Endothelial cell of umbilical vein (primary cell): ENCODE measurements at regions not wholly inside any gene's neighbourhood (a gene's known extent, or its start where the extent isn't known, plus 50 kb on each side); places are given as distances from the start of the nearest gene placed in this dataset.

Experiments
- BruUV-seq: library from RNA; stranded (reverse); fragments of 400-500 nt; replicated peaks from 2 replicates; lab custom pipeline; 2021; lab: Mats Ljungman, UMichigan
- CTCF ChIA-PET: fragments of 300-600, 350-600 bp; sonication (Branson Sonifier 250); formaldehyde crosslinking; loops from one replicate; lab custom pipeline; 2021; ENCODE audit warnings: antibody characterized with exemption, inconsistent platforms; lab: Charles Lee
- POLR2A ChIA-PET: fragments of 300-600, 350-600 bp; sonication (Branson Sonifier 250); formaldehyde crosslinking; loops from one replicate; lab custom pipeline; 2021; ENCODE audit warnings: antibody characterized with exemption, inconsistent platforms; lab: Charles Lee
- DNase-seq: peaks from one replicate; pipeline ENCODE4 v3.0.0-alpha.2; 2011; ENCODE audit warnings: low read depth, low spot score
- FAIRE-seq: peaks from 2 replicates; lab custom pipeline; 2011; peaks lifted over from hg19 to GRCh38; lab: Jason Lieb, UNC
- H2AFZ ChIP-seq: 2 replicates; pipeline ENCODE4 v1.6.0; 2012; ENCODE audit warnings: low read depth, low read length, control low read depth, inconsistent platforms
- H3K27ac ChIP-seq: 2 replicates; pipeline ENCODE4 v1.5.1; 2011; ENCODE audit warnings: low read depth, mild to moderate bottlenecking, control low read depth, low read length, moderate library complexity; ENCODE audit not compliant: insufficient read depth
- H3K27me3 ChIP-seq, 2 experiments: 2 replicates each; pipeline versions ENCODE4 v1.6.0 to v1.6.1; 2011; ENCODE audit warnings: low read length in 2 of 2, mixed read lengths in 1 of 2; ENCODE audit not compliant: control insufficient read depth in 2 of 2, insufficient read depth in 2 of 2
- H3K36me3 ChIP-seq, 2 experiments: 2 replicates in 1 of 2; 3 replicates in 1 of 2; pipeline ENCODE4 v1.5.1; 2011; ENCODE audit warnings: low read length in 2 of 2, mild to moderate bottlenecking in 1 of 2, moderate library complexity in 1 of 2; ENCODE audit not compliant: control insufficient read depth in 2 of 2, insufficient read depth in 2 of 2; ENCODE audit errors: extremely low read depth in 1 of 2
- H3K4me1 ChIP-seq: 3 replicates; pipeline ENCODE4 v1.5.1; 2011; ENCODE audit warnings: mild to moderate bottlenecking, low read length; ENCODE audit not compliant: control insufficient read depth, insufficient read depth; ENCODE audit errors: extremely low read depth
- H3K4me2 ChIP-seq: 2 replicates; pipeline ENCODE4 v1.6.1; 2011; ENCODE audit warnings: low read length, control low read depth, mixed read lengths; ENCODE audit not compliant: insufficient read depth
- H3K4me3 ChIP-seq, 3 experiments: fragments of 200-600 bp in 1 of 3; sonication (generic), shearing (Covaris generic) in 1 of 3; replicated peaks in 1 of 3; 2 replicates each; pipeline ENCODE4 v1.5.1; 2011 to 2016; ENCODE audit warnings: control low read depth in 3 of 3, low read length in 3 of 3, mild to moderate bottlenecking in 2 of 3, inconsistent platforms in 1 of 3, low read depth in 1 of 3, moderate library complexity in 1 of 3; ENCODE audit not compliant: insufficient read depth in 1 of 3
- H3K79me2 ChIP-seq: 2 replicates; pipeline ENCODE4 v1.6.0; 2012; ENCODE audit warnings: low read length, inconsistent platforms; ENCODE audit not compliant: control insufficient read depth, insufficient read depth
- H3K9ac ChIP-seq: replicated peaks from 2 replicates; pipeline ENCODE3; 2011; ENCODE audit warnings: low read length, control low read depth; ENCODE audit not compliant: insufficient read depth; ENCODE audit errors: extremely low read depth
- H3K9me1 ChIP-seq: replicated peaks from 3 replicates; pipeline ENCODE4 v1.6.0; 2011; ENCODE audit warnings: mild to moderate bottlenecking, low read length; ENCODE audit not compliant: control insufficient read depth, insufficient read depth; ENCODE audit errors: extremely low read depth
- H3K9me3 ChIP-seq: replicated peaks from 2 replicates; pipeline ENCODE4 v1.5.1; 2012; ENCODE audit warnings: low read length, inconsistent platforms; ENCODE audit not compliant: control insufficient read depth, insufficient read depth
- H4K20me1 ChIP-seq: replicated peaks from 2 replicates; pipeline ENCODE3; 2011; ENCODE audit warnings: mild to moderate bottlenecking, low read length; ENCODE audit not compliant: control insufficient read depth, insufficient read depth; ENCODE audit errors: extremely low read depth
- CTCF ChIP-seq, 2 donors: IDR thresholded peaks; 1 replicate in 1 of 2; 2 replicates in 1 of 2; pipeline ENCODE4 v1.5.1; 2011; ENCODE audit warnings: low read length in 2 of 2, mild to moderate bottlenecking in 2 of 2, moderate library complexity in 2 of 2, control low read depth in 1 of 2, inconsistent platforms in 1 of 2, low read depth in 1 of 2; ENCODE audit not compliant: insufficient read depth in 1 of 2; ENCODE audit errors: extremely low read depth in 1 of 2
- EZH2 ChIP-seq: IDR thresholded peaks from 2 replicates; pipeline ENCODE4 v1.6.1; 2012; ENCODE audit warnings: borderline replicate concordance, low read depth, mild to moderate bottlenecking, moderate library complexity, low read length, inconsistent platforms; ENCODE audit not compliant: severe bottlenecking
- FOS ChIP-seq: IDR thresholded peaks from 2 replicates; pipeline ENCODE4 v1.6.1; 2011; ENCODE audit warnings: mild to moderate bottlenecking, low read length, moderate library complexity, borderline replicate concordance; ENCODE audit not compliant: insufficient read depth
- GATA2 ChIP-seq: IDR thresholded peaks from 2 replicates; pipeline ENCODE4 v1.7.0; 2011; ENCODE audit warnings: low read depth, mild to moderate bottlenecking, moderate library complexity, mixed read lengths, low read length; ENCODE audit not compliant: insufficient read length, insufficient read depth
- JUN ChIP-seq: IDR thresholded peaks from 2 replicates; pipeline ENCODE4 v1.6.1; 2011; ENCODE audit warnings: borderline replicate concordance, low read depth; ENCODE audit not compliant: insufficient read length, insufficient read depth
- MAX ChIP-seq: IDR thresholded peaks from 2 replicates; pipeline ENCODE4 v1.6.1; 2011; ENCODE audit not compliant: insufficient read depth, insufficient read length
- MYC ChIP-seq: IDR thresholded peaks from one replicate; pipeline ENCODE4 v1.6.1; 2011; ENCODE audit warnings: mild to moderate bottlenecking, low read depth, low read length
- POLR2A ChIP-seq: IDR thresholded peaks from 2 replicates; pipeline ENCODE4 v1.6.1; 2012; ENCODE audit warnings: low read depth, mild to moderate bottlenecking, control low read depth, low read length
- POLR2AphosphoS5 ChIP-seq: IDR thresholded peaks from 2 replicates; pipeline ENCODE4 v1.6.1; 2012; ENCODE audit warnings: low read depth, mild to moderate bottlenecking, control low read depth, low read length, moderate library complexity; ENCODE audit not compliant: insufficient read depth
- dilution Hi-C: fragments of 300-500 bp; cut with MboI; formaldehyde crosslinking; loops from one replicate; pipeline ENCODE4 v1.15.0; 2019; ENCODE audit warnings: low sequenced_read_pairs; ENCODE audit not compliant: extremely low pct_ligation_motif_present
- intact Hi-C: fragments of 100-400 bp; cut with micrococcal nuclease; formaldehyde crosslinking; loops from one replicate; pipeline ENCODE4 v1.10.0; 2022

- Histone ChIP-seq H3K9me3 (no peaks in the 10 kb centered on the region), H2AFZ (no peak overlapping the region), H3K79me2 (no peaks in the 10 kb centered on the region), H3K9ac (no peak overlapping the region), H4K20me1 (peaks cover 3% of the 10 kb centered on the region), H3K4me2 (no peak overlapping the region), H3K4me1 (peaks cover under 1% of the 10 kb centered on the region), H3K36me3 (no peaks in the 10 kb centered on the region), H3K27ac (no peak overlapping the region), H3K4me3 (no peak overlapping the region), H3K9me1 (no peaks in the 10 kb centered on the region), H3K27me3 (peaks cover 11 to 14% of the 10 kb centered on the region in 2 experiments)
- TF ChIP-seq GATA2 (no peak), POLR2A (no peak), MYC (no peak), FOS (no peak), POLR2AphosphoS5 (no peak), JUN (no peak), EZH2 (no peak), MAX (no peak), CTCF (IDR thresholded peaks at IDR 0.05; ENCODE audit: extremely low read depth in 1 of 2, insufficient read depth in 1 of 2, low read depth in 1 of 2, low read length in 2 of 2) (no peak)
- POLR2A ChIA-PET, result no interaction called here
- no TSS peak for BruUV-seq
- CTCF ChIA-PET, result interaction anchor here (0.8 to 9.9 kb wide), 8 partner anchors 9 to 228 kb away, joined by 3 to 219 read pairs (median 3); no protein-coding TSS in a partner anchor
- intact Hi-C loops (loop anchor here (2.0 kb wide), 2 partner anchors 61 to 105 kb away; no protein-coding TSS in a partner anchor), dilution Hi-C loops (no loop called here)
- FAIRE-seq (no peak), DNase-seq (peak; percentile 19)
Observed at GRCh38 chr2:105515581-105516415, 116.9 kb upstream of the FHL2 start.
